Spleen (tissue), 11 donors: ENCODE measurements at regions not wholly inside any gene's neighbourhood (a gene's known extent, or its start where the extent isn't known, plus 50 kb on each side); places are given as distances from the start of the nearest gene placed in this dataset.

Source experiments
- DNase-seq: peaks from one replicate; pipeline ENCODE4 v3.0.0-alpha.2; 2020
- H3K27ac ChIP-seq, 8 donors: fragments of 200-600 bp; sonication (generic) in 7 of 8; 1 replicate in 4 of 8; 2 replicates in 4 of 8; pipeline versions ENCODE4 v1.5.0 to v1.8.0; 2016 to 2021; ENCODE audit warnings: inconsistent platforms in 4 of 8, mild to moderate bottlenecking in 4 of 8, moderate library complexity in 1 of 8
- H3K27me3 ChIP-seq, 7 donors: fragments of 200-600 bp; sonication (generic) in 6 of 7; replicated peaks in 1 of 7; 1 replicate in 4 of 7; 2 replicates in 3 of 7; pipeline versions ENCODE4 v1.5.0 to v1.8.0; 2016 to 2021; ENCODE audit warnings: inconsistent platforms in 3 of 7, mild to moderate bottlenecking in 1 of 7
- H3K36me3 ChIP-seq, 6 donors: fragments of 200-600 bp; sonication (generic) in 5 of 6; 1 replicate in 4 of 6; 2 replicates in 2 of 6; pipeline versions ENCODE4 v1.5.0 to v1.8.0; 2016 to 2021; ENCODE audit warnings: inconsistent platforms in 2 of 6
- H3K4me1 ChIP-seq, 6 donors: fragments of 200-600 bp; sonication (generic) in 5 of 6; 1 replicate in 3 of 6; 2 replicates in 3 of 6; pipeline versions ENCODE4 v1.5.0 to v1.8.0; 2016 to 2021; ENCODE audit warnings: inconsistent platforms in 3 of 6
- H3K4me3 ChIP-seq, 8 donors: fragments of 200-600 bp; sonication (generic) in 7 of 8; 1 replicate in 4 of 8; 2 replicates in 4 of 8; pipeline versions ENCODE4 v1.5.0 to v1.8.0; 2016 to 2021; ENCODE audit warnings: inconsistent platforms in 4 of 8, mild to moderate bottlenecking in 4 of 8, moderate library complexity in 2 of 8
- H3K9me3 ChIP-seq, 8 donors: fragments of 200-600 bp; sonication (generic) in 7 of 8; 1 replicate in 4 of 8; 2 replicates in 4 of 8; pipeline versions ENCODE4 v1.5.0 to v1.8.0; 2016 to 2021; ENCODE audit warnings: inconsistent platforms in 4 of 8
- POLR2A ChIP-seq, 3 donors: fragments of 450-650 bp; IDR thresholded peaks; one replicate each; pipeline ENCODE4 v1.5.1; 2017; ENCODE audit warnings: antibody characterized with exemption in 3 of 3, mild to moderate bottlenecking in 1 of 3
- POLR2AphosphoS5 ChIP-seq, 3 donors: sonication (generic); formaldehyde crosslinking; IDR thresholded peaks; one replicate each; pipeline ENCODE4 v1.5.1; 2017; ENCODE audit warnings: antibody characterized with exemption in 3 of 3
- WGBS, 5 donors: extraction: QIAGEN DNeasy Blood & Tissue Kit in 3 of 5; methylation state at CpG; one replicate each; pipeline versions ENCODE4 v1.1.5 to v1.1.7; 2013 to 2018; 5-methylcytosine and 5-hydroxymethylcytosine counted together
- intact Hi-C: fragments of 100-400 bp; cut with DNase I; formaldehyde crosslinking; loops from one replicate; pipeline ENCODE4 v1.15.0; 2023; ENCODE audit warnings: low total_unique reads
- TF ChIP-seq, protein P1 (sequence below), 11 experiments: fragments of 200-600 bp in 7 of 11; fragments of 450-650 bp in 4 of 11; sonication (generic) in 4 of 11; IDR thresholded peaks in 8 of 11; conservative IDR thresholded peaks in 3 of 11; 1 replicate in 7 of 11; 2 replicates in 4 of 11; pipeline versions ENCODE4 v1.4.0 to v1.8.0; 2016 to 2021; ENCODE audit warnings: antibody characterized with exemption in 11 of 11, inconsistent platforms in 4 of 11, mild to moderate bottlenecking in 1 of 11
- donor health status: healthy with polysubstance abuse.
- donor health status: DM: no; HTN: no; CAD: no; lungs with moderate emphysema.
- donor health status: DM: no; HTN: no; CAD: no.
- donor health status: Bipolar disorder and iron deficiency.
- donor health status: healthy.
- donor health status: DM: no; HTN: no; CAD: no.
- donor health status: DM: yes; HTN: yes; CAD: no.

DNA sequence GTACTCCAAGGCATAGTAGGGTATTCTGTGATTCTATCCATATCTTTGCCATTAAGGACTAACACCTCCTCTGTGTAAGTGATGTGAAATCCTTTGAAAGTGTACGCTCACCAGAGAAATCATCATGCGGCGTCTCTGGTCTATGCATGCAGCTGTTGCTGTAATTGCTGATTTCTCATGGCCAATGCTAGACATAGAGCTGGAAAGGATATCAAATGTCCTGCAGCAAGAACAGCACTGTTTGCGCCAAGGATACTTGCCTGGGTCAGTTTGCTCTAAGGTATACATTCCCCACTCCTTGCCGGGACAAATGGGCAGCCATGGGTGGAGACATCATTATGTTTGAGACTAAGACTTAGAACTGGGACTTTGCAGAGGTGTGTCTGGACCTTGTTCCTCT, 896.4 kb downstream of the BCL11B start:
- Histone ChIP-seq H3K36me3 (no peaks in the 10 kb centered on the region), H3K4me1 (no peaks in the 10 kb centered on the region), H3K27ac (no peak overlapping the region), H3K4me3 (no peak overlapping the region), H3K27me3 (no peaks in the 10 kb centered on the region), H3K9me3 (peaks cover 0 to 5% (median 0%) of the 10 kb centered on the region in 8 donors)
- no peak for DNase-seq
- intact Hi-C loops = no loop called here
- TF ChIP-seq POLR2AphosphoS5 (IDR thresholded peaks at IDR 0.05) (no peak), POLR2A (IDR thresholded peaks at IDR 0.05) (no peak)
- TF ChIP-seq, protein P1, sequence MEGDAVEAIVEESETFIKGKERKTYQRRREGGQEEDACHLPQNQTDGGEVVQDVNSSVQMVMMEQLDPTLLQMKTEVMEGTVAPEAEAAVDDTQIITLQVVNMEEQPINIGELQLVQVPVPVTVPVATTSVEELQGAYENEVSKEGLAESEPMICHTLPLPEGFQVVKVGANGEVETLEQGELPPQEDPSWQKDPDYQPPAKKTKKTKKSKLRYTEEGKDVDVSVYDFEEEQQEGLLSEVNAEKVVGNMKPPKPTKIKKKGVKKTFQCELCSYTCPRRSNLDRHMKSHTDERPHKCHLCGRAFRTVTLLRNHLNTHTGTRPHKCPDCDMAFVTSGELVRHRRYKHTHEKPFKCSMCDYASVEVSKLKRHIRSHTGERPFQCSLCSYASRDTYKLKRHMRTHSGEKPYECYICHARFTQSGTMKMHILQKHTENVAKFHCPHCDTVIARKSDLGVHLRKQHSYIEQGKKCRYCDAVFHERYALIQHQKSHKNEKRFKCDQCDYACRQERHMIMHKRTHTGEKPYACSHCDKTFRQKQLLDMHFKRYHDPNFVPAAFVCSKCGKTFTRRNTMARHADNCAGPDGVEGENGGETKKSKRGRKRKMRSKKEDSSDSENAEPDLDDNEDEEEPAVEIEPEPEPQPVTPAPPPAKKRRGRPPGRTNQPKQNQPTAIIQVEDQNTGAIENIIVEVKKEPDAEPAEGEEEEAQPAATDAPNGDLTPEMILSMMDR (IDR thresholded peaks at IDR 0.05 in 8 of 11, conservative IDR thresholded peaks at IDR 0.05 in 3 of 11) = no peak
- WGBS, 5 donors = 90 to 98% (median 96%) methylated on average over 5 of the region's 5 CpGs

DNA sequence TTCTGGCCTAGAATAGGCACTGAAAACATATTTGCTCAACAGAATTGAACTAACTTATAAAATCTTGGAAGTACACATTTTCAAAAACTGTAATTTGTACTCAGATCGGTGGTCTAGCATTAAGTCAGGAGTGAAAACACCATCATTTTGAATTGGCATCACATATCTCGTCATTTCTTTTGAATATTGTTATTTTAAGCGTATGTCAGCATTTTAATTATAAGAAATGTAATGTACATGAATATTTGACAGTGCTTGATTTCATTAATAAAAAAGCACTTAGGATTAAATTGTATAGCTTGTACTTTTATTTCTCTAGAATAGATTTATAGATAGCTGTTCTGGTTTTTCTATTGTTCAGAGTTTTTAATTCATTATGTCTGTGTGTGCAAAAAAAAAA, 892.2 kb downstream of the BCL11B start:
- Histone ChIP-seq H3K9me3 (peaks cover 0 to 11% (median 0%) of the 10 kb centered on the region in 8 donors), H3K27me3 (no peaks in the 10 kb centered on the region), H3K4me3 (no peak overlapping the region), H3K36me3 (no peaks in the 10 kb centered on the region), H3K27ac (no peak overlapping the region), H3K4me1 (no peaks in the 10 kb centered on the region)
- TF ChIP-seq POLR2A (IDR thresholded peaks at IDR 0.05) (no peak), POLR2AphosphoS5 (IDR thresholded peaks at IDR 0.05) (no peak)
- TF ChIP-seq, protein P1 (IDR thresholded peaks at IDR 0.05 in 8 of 11, conservative IDR thresholded peaks at IDR 0.05 in 3 of 11) = no peak
- WGBS, 5 donors = 50 to 84% (median 69%) methylated on average over 3 of the region's 3 CpGs
- intact Hi-C loops = no loop called here
- no peak for DNase-seq

DNA sequence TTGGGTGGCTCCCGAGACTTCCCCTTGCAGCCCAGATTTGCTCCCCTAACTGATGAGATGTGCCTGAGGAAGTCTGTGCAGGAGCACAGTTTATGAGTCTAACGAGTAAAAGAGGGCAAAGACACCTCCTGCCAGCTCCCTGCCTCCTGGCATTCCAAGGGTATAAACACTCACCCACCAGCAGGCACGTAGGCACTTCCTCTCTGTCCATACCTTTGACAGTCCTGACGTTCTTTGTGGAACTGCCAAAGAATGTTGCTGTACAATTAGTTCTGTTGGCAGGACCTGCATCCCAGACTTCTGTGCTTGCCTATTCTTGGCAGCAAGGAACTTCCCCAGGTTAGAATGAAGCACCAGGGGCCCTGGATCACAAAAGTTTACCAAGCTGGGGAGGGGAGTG, 889.3 kb downstream of the BCL11B start:
- no peaks in the 10 kb centered on the region for H3K27me3 ChIP-seq
- no peak overlapping the region for H3K27ac ChIP-seq
- no peak overlapping the region for H3K4me3 ChIP-seq
- TF ChIP-seq POLR2A (IDR thresholded peaks at IDR 0.05) = no peak
- TF ChIP-seq, protein P1 (IDR thresholded peaks at IDR 0.05 in 8 of 11, conservative IDR thresholded peaks at IDR 0.05 in 3 of 11) = no peak
- DNase-seq = no peak
- WGBS, 5 donors = 56 to 76% (median 68%) methylated on average over 4 of the region's 4 CpGs
- H3K4me1 ChIP-seq = no peaks in the 10 kb centered on the region
- intact Hi-C loops = no loop called here
- no peaks in the 10 kb centered on the region for H3K36me3 ChIP-seq
- peaks cover 0 to 11% (median 0%) of the 10 kb centered on the region in 8 donors for H3K9me3 ChIP-seq

DNA sequence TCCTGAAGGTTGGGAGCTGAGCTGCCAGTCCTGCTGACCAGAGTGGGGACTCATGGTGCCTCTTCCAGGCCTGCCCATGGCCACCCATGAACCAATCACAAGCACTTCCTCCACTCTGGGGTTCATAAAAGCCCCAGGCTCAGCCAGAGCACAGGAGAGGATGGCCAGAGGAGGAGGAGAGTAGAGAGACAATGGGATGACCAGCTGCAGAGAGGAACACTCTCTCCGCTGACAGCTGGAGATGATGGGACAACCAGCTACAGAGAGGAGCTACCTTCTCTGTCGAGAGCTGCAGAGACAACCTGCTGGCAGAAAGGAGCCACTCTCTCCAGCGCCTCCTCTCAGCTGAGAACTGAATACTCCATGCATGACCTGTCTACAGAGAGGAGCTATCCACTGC, 886.1 kb downstream of the BCL11B start:
- TF ChIP-seq, protein P1 (IDR thresholded peaks at IDR 0.05 in 8 of 11, conservative IDR thresholded peaks at IDR 0.05 in 3 of 11) = no peak
- TF ChIP-seq POLR2AphosphoS5 (IDR thresholded peaks at IDR 0.05) = no peak
- TF ChIP-seq POLR2A (IDR thresholded peaks at IDR 0.05) = no peak
- Histone ChIP-seq H3K4me1 (no peaks in the 10 kb centered on the region), H3K4me3 (no peak overlapping the region), H3K36me3 (no peaks in the 10 kb centered on the region), H3K9me3 (peaks cover 0 to 6% (median 0%) of the 10 kb centered on the region in 8 donors), H3K27me3 (no peaks in the 10 kb centered on the region), H3K27ac (no peak overlapping the region)
- intact Hi-C loops = no loop called here
- no peak for DNase-seq
- 74 to 84% (median 82%) methylated on average over 3 of the region's 3 CpGs for WGBS, 5 donors
